ENCODE measurements at regions not wholly inside any gene's neighbourhood (a gene's known extent, or its start where the extent isn't known, plus 50 kb on each side); places are given as distances from the start of the nearest gene placed in this dataset.

DNA sequence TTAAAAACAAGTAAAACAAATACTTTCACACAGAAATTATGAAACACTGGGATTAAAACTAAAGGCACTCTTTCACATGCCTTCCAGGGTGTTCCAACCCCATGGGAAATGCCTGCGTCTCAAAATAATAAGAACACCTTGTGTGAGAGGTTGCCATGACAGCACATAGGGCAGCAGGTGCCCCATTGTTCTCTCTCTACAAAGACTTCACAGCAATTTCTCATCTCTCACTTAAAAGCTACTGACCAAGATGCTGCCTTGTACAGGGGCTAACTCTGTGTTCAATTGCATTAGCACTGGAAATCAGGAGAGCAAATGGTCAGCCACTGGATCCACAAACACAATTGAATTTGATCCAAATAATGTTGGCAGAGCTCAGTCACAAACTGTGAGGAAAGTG lies 102.5 kb upstream of the GALNTL6 start:
- BruUV-seq (replicated peaks): no TSS peak
- no peaks in the 10 kb centered on the region for H4K20me1 ChIP-seq (replicated peaks; ENCODE audit: control insufficient read depth, extremely low read depth, insufficient read depth, low read length)
- no peak for TF ChIP-seq MYC (IDR thresholded peaks at IDR 0.05; ENCODE audit: low read depth, low read length)
- TF ChIP-seq, protein P1, sequence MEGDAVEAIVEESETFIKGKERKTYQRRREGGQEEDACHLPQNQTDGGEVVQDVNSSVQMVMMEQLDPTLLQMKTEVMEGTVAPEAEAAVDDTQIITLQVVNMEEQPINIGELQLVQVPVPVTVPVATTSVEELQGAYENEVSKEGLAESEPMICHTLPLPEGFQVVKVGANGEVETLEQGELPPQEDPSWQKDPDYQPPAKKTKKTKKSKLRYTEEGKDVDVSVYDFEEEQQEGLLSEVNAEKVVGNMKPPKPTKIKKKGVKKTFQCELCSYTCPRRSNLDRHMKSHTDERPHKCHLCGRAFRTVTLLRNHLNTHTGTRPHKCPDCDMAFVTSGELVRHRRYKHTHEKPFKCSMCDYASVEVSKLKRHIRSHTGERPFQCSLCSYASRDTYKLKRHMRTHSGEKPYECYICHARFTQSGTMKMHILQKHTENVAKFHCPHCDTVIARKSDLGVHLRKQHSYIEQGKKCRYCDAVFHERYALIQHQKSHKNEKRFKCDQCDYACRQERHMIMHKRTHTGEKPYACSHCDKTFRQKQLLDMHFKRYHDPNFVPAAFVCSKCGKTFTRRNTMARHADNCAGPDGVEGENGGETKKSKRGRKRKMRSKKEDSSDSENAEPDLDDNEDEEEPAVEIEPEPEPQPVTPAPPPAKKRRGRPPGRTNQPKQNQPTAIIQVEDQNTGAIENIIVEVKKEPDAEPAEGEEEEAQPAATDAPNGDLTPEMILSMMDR (IDR thresholded peaks at IDR 0.05; ENCODE audit: extremely low read depth in 1 of 2, insufficient read depth in 1 of 2, low read depth in 1 of 2, low read length in 2 of 2): no peak
- TF ChIP-seq EZH2 (IDR thresholded peaks at IDR 0.05; ENCODE audit: borderline replicate concordance, low read depth, low read length, severe bottlenecking): no peak
- TF ChIP-seq, protein P2, sequence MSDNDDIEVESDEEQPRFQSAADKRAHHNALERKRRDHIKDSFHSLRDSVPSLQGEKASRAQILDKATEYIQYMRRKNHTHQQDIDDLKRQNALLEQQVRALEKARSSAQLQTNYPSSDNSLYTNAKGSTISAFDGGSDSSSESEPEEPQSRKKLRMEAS (IDR thresholded peaks at IDR 0.05; ENCODE audit: insufficient read depth, insufficient read length): no peak
- no peak for TF ChIP-seq JUN (IDR thresholded peaks at IDR 0.05; ENCODE audit: borderline replicate concordance, insufficient read depth, insufficient read length, low read depth)
- TF ChIP-seq POLR2AphosphoS5 (IDR thresholded peaks at IDR 0.05; ENCODE audit: insufficient read depth, low read depth, low read length): no peak
- TF ChIP-seq POLR2A (IDR thresholded peaks at IDR 0.05; ENCODE audit: low read depth, low read length): no peak
- no peak for TF ChIP-seq GATA2 (IDR thresholded peaks at IDR 0.05; ENCODE audit: insufficient read depth, insufficient read length, low read depth, low read length)
- no peaks in the 10 kb centered on the region for H3K4me1 ChIP-seq (ENCODE audit: control insufficient read depth, extremely low read depth, insufficient read depth, low read length)
- H3K36me3 ChIP-seq (ENCODE audit: control insufficient read depth in 2 of 2, extremely low read depth in 1 of 2, insufficient read depth in 2 of 2, low read length in 2 of 2): no peaks in the 10 kb centered on the region
- POLR2A ChIA-PET: no interaction called here
- H3K9ac ChIP-seq (replicated peaks; ENCODE audit: extremely low read depth, insufficient read depth, low read length): no peak overlapping the region
- H3K79me2 ChIP-seq (ENCODE audit: control insufficient read depth, insufficient read depth, low read length): no peaks in the 10 kb centered on the region
- no peak for DNase-seq (ENCODE audit: low read depth, low spot score)
- no peaks in the 10 kb centered on the region for H3K27me3 ChIP-seq (ENCODE audit: control insufficient read depth in 2 of 2, insufficient read depth in 2 of 2, low read length in 2 of 2)
- H3K27ac ChIP-seq (ENCODE audit: insufficient read depth, low read depth, low read length): no peak overlapping the region
- dilution Hi-C loops (cut with MboI; ENCODE audit: extremely low pct_ligation_motif_present, low sequenced_read_pairs): no loop called here
- CTCF ChIA-PET: no interaction called here
- no peak overlapping the region for H3K4me3 ChIP-seq (replicated peaks in 1 of 3; ENCODE audit: insufficient read depth in 1 of 3, low read depth in 1 of 3, low read length in 3 of 3)
- no peak overlapping the region for H2AFZ ChIP-seq (ENCODE audit: low read depth, low read length)
- no peaks in the 10 kb centered on the region for H3K9me1 ChIP-seq (replicated peaks; ENCODE audit: control insufficient read depth, extremely low read depth, insufficient read depth, low read length)
- H3K9me3 ChIP-seq (replicated peaks; ENCODE audit: control insufficient read depth, insufficient read depth, low read length): no peaks in the 10 kb centered on the region
- no peak for FAIRE-seq
- intact Hi-C loops (cut with micrococcal nuclease): no loop called here
- no peak overlapping the region for H3K4me2 ChIP-seq (ENCODE audit: insufficient read depth, low read length)
